HG03280 (cell line): ENCODE measurements at regions not wholly inside any gene's neighbourhood (a gene's known extent, or its start where the extent isn't known, plus 50 kb on each side); places are given as distances from the start of the nearest gene placed in this dataset.

ENCODE experiments used
- ATAC-seq: cut with Tn5 transposase; IDR thresholded peaks from one replicate; pipeline ENCODE4 v1.9.1; 2021; ENCODE audit warnings: mild to moderate bottlenecking, moderate library complexity; ENCODE audit not compliant: unreplicated experiment

DNA sequence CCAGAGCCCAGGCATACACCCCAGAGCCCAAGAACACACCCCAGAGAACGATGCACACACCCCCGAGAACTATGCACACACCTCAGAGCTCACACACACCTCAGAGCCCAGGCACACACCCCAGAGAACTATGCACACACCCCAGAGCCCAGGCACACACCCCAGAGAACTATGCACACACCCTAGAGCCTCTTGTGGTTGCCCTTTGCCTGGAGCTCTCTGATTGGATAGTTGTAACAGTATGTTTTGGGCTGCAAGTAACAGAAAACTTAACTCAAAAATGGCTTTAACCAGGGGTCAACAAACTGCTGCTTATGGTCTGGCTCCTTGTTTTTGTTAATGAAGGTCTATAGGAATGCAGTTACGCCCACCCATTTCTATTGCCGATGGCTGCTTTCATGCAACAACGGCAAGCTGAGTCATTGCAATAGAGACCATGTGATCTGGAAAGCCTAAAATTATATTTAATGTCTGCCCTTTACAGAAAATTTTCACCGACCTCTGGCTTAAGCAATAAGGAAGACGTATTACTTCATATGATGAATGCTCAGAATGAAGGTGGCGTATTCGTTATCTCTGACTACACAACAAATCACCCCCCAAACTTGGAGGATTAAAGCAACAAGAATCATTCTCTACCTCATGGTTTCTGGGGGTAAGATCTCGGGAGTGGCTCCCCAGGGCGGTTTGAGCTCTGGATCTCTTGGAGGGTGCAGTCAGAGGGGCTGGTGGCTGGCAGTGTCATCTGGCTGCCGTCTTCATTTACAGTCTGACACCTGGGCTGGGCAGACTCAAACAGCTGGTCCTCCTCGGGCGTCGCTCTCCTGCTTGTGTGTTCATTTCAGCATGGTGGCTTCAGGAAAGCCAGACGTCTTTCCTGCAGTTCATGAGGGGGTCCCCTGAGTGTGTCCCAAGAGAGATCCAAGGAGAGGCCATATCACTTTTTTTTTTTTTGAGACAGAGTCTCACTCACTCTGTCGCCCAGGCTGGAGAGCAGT, 66.3 kb upstream of the NCOR2 start:
- ATAC-seq, result no peak

DNA sequence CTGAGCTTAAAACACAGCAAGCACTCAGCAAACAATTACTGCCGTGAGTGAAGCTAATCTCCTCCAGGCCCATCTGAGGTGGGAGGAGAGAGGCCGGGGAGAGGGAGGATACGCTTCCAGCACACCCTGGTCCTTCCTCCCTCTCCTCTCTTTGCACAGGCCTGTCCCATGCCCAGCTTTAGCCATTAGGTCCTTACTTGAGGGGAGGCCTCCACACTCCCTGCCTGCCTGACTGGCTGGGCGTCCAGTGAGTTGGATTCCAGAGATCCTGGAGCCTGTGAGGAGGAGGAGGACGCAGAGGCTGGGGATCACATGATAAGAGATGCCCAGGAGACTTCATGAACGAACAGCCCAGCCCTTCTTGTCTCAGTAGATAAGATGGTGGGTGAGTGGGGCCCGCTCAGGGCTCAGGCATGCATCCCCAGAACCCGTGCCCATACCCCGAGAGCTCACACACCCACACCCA, 65.1 kb upstream of the NCOR2 start:
- ATAC-seq, result no peak

DNA sequence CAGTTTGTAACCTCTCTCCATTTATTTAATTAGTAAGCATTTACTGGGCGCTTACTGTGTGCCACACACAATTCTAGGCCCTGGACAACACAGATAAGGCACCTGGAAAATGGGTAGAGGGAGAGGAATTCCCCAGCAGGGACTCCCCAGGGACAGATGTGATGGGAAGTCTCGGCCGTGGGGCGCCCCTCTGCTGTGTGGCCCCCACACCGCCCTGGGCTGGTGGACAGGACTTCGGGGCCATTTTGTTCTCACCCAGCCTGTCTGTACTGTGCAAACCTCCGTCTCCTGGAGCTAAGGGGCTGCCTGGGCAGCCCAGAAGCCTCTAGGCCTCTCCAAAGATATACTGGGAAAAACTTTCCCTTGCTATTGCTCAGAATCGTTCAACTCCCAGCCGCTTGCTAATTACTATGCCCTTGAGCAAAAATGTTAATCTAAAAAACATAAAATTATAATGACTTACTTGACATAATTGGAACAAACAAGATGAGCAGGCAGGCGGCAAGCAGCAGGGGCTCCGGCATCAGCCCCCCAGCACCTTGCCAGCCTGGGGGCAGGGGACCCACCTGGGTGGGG, 64.4 kb upstream of the NCOR2 start:
- no peak for ATAC-seq

DNA sequence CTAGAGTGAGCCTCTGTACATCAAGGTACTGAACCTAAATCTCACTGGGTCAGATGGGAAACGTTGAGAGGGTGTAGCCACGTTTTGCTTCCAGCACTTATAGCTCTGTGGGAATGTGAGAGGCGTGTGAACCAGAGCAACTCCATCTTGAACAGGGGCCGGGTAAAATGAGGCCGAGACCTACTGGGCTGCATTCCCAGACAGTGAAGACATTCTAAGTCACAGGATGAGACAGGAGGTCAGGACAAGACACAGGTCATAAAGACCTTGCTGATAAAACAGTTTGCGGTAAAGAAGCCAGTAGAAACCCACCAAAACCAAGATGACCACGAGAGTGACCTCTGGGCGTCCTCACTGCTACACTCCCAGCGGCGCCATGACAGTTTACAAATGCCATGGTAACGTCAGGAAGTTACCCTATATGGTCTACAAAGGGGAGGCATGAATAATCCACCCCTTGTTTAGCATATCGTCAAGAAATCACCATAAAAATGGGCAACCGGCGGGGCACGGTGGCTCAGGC, 63.4 kb upstream of the NCOR2 start:
- no peak for ATAC-seq

DNA sequence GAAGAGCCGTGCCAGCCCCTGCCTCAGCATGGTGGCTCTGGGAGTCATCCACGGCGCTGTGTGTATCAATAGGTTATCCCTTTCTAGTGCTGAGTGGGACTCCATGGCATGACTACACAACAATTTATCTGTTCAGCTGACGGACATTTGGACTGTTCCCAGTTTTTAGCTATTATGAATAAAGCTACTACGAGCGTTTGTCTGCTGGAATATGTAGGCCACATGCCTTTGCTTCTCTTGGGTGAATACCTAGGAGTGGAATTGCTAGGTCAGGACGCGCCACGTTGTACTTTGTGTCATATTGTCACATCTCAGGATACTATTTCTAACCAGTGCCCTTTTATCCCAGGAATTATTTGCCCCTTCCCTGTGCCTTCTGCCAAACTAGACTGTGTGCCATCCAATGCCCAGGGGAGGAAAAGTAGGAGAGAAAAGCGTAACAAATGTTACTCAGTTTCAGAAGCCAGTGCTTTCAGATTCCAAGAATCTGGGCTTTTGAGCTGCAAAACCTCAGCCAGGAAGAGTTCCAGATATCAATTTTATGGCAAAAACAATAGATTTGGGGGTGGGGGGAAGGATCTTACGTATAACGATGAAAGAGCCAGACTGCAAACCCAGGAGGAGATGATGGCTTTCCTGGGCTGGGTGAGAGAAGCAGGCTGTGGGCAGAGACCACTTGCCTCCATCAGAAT, 62.5 kb upstream of the NCOR2 start:
- ATAC-seq, result no peak

DNA sequence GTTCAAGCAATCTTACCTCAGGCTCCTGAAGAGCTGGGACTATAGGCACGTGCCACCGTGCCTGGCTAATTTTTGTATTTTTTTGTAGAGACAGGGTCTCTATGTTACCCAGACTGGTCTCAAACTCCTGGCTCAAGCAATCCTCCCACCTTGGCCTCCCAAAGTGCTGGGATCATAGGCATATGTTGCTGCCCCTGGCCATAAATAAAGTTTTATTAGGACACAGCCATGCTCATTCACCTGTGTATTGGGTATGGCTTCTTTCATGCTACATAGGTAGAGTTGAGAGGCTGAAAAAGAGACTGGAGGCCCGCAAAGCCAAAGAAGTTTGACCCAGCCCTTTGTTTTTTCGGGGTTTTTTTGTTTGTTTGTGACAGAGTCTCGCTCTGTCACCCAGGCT, 61.7 kb upstream of the NCOR2 start:
- no peak for ATAC-seq

DNA sequence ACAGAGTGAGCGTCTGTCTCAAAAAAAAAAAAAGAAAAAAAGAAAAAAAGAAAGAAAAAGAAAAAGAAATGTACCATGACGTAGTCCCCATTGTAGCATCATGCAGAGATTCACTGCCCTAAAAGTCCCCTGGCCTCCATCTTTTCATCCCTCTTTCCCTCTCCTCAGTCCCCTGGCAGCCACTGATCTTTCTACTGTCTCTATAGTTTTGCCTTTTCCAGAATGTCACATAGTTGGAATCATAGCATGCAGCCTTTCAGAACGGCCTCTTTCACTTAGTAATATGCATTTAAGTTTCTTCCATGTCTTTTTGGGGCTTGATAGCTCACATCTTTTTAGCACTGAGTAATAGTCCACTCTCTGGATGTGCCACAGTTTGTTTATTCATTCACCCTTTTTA, 60.5 kb upstream of the NCOR2 start:
- ATAC-seq, result no peak

DNA sequence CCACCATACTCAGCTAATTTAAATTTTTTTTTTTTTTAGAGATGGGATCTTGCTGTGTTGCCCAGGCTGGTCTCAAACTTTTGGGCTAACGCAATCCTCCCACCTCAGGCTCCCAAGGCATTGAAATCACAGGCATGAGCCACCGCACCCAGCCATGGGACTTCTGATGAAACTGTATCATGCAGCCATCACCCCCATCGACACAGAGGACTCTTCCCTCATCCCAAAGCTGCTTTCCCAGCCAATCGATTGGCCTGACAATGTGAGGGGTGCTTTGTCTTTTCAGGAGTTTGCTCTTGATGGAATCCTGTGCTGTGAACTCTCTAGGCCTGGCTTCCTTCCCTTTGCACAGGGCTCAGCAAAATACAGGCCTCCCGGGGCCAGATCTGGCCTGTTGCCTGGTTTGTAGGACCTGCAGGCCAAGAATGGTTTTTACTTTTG, 59.6 kb upstream of the NCOR2 start:
- no peak for ATAC-seq

DNA sequence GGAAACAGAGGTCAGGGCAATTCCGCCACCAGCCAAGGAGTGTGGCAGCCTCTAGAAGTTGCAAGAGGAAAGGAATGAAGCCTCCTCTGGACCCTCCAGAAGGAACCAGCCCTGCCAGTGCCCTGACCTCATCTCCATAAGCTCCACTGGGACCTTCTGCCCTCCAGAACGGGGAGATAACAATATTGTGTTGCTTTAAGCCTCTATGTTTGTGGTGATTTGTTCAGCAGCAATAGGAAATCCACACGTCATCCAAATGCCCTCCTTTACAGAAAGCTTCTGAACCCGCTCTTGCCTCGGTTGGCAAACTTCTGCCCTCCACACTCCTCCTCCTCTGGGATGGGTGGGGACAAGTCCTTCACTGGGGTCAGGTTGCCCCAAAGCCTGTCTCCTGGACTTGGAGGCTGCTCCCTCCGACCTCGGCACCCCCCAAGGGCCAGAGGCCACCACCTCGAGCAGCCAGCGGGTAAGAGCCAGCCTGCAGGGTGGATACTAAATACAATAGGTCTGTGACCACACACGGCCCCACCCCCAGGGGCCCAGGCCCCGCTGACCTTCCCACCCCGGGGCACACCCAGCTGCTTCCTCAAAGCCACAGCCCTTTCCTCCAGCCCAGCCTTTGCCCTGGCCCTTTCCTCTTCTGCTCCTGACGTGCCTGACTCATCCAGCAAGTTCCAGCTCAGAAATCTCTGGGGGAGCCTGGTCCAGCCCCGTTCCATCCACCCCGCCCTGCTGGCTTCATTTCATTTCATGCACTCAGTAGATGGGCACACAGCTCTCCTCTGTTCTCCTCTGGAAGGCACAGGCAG, 58.7 kb upstream of the NCOR2 start:
- ATAC-seq, result no peak

DNA sequence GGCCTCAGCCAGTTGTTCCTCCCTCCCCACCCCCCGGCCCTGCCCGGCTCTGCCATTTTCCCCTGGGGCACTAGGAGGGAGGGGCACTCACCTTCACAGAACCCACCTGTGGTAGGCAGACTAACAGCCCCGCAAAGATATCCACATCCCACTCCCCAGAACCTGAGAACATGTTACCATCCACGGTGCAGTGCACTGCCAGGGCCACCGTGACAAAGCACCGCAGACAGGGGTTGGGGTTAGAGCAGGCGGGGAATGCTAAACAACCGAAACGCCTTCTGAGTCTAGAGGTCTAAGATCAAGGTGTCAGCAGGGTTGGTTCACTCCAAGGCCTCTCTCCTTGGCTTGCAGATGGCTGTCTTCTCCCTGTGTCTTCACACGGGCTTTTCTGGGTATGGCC, 57.4 kb upstream of the NCOR2 start:
- ATAC-seq, result no peak

DNA sequence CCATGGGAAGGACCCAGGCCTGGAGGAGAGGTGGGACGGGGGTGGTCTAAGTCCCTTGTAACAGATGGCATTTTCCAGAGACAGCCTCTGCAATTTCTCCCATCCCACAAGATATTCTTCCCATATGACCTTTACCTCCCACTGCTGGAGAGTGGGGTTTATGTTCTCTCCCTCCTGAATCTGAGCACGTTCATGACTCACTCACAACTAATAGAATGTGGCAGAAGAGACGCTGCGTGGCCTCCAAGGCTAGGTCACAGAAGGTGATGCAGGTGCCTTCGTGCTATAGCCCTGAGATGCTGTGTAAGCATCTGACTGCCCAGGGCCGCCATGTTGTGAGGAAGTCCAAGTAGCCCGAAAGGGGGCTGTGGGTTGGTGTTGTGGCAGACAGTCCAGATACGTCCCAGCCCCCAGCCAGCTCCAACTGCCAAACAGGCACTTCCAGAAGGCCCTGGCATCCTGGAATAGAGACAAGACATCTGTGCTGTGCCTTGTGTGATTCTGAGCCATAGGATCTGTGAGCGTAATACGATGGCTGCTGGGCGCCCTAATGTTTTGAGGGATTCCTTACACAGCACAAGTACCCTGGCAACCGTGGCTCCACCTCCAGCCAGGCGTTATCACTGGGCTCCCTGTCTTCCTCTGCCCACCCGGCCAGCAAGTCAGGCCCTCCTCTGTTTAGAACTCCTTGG, 56.1 kb upstream of the NCOR2 start:
- ATAC-seq, result no peak

DNA sequence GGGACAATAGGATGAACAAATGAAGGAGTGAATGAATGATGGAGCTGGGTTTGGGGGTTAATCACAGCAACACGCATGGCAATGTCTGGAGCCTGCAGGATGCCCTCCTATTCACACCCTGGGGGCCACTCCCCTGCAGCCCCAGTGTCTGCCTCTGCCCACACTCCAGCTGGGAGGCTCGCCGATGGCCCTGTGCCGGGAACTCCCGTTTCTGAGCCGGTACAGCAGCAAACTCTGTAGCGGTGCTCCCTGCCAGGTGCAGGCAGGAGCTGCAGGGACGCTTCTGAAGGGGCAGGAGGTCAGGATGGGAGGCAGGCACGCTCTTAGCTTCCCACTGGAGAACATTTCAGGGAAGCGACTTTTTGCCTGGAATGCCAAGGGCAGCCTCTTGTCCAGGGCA, 55.4 kb upstream of the NCOR2 start:
- ATAC-seq, result no peak

DNA sequence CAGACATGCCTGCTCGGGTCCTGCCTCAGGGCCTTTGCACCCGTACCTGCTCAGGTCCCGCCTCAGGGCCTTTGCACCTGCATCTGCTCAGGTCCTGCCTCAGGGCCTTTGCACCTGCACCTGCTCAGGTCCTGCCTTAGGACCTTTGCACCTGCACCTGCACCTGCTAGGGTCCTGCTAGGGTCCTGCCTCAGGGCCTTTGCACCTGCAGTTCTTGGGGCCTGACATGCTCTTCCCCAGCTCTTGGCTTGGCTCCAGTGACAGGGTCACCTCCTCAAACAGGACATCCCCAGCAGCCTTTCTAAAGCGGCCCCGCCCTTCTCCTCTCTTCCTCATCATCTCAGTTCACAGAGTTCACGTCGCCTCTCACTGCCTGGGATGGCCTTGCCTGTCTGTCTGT, 54.9 kb upstream of the NCOR2 start:
- no peak for ATAC-seq

DNA sequence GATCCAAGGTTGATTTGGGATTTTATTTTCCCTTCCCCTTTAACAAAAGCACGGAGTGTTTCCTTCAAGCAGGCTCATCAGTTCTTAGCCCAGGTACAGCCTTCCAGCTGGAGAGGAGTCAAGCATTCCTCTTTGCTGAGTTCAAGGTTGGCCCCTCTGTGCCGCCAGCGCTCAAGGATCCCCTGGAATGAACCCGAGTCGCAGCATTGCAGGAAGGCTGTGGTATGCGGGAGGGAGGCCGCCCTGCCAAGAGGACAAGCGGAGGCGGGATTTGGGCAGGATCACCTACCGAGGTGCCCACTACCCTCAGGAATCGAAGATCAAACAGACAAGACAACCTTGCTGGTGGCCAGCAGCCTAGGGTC, 53.9 kb upstream of the NCOR2 start:
- no peak for ATAC-seq

DNA sequence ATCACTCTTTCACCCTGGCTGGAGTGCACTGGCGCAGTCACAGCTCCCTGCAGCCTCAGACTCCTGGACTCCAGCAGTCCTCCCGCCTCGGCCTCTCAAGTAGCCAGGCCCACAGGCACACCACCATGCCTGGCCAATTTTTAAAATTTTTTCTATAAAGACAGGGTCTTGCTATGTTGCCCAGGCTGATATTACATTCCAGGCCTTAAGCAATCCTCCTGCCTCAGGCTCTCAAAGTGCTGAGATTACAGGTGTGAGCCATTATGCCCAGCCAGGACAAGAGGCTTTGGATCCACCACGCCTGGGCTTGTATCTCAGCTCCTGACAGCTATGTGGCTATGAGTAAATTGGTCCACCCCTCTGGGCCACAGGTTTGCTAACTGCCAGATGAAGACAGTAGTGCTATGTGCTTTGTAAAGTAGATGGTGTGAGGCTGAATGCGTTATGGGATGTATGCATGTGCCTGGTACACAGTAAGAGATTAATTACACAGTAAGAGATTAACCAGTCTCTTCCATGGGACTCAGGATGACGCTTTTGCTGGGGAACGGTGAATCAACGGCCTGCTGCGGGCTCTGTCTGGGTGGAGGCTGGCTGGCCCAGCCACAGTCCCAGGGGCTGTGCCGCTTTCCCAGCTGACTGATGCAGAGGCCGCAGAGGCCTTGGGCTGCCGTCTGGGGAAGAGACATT, 53.3 kb upstream of the NCOR2 start:
- no peak for ATAC-seq

DNA sequence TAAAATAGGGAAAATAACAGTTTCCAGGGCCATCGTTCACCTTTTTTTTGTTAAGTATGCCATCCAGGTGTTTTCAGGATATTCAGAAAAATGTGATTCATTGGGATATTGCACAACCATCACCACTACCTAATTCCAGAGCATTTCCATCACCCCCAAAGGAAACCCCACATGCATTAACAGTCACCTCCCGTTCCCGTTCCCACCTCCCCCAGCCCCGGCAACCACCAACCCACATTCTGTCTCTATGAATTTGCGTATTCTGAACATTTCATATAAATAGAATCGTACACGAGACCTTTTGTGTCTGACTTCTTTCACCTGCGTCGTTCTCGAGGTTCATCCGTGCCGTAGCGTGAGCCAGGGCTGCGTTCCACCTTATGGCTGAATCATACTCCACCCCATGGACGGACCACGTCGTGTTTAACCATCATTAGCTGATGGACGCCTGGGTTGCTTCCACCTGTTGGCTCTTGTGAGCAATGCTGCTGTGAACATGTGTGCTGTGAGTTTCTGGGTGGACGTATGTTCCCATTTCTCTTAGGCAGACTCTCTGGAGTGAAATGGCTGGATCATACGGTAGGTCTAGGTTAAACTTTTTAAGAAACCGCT, 51.0 kb upstream of the NCOR2 start:
- no peak for ATAC-seq

DNA sequence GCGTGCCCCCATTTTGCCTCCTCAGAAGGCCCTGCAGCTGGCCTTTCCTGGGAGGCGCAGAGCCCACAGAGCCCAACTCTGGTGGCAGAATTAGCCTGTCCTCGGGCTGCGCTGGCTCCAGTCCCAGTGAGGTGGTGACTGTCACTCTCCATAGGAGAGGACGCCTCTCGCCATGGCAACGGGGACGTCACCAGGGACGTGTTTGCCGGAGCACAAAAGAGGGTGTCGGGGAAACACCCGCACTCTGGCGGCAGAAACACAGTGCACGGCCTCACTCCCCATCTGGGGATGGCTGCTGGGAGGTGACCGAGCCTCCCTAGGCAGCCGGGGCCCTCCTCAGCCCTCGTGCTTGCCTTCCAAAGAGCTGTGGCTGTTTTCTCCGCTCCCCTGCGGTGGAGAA, 50.2 kb upstream of the NCOR2 start:
- no peak for ATAC-seq
